Mesendoderm (in vitro differentiated cells): ENCODE measurements at regions not wholly inside any gene's neighbourhood (a gene's known extent, or its start where the extent isn't known, plus 50 kb on each side); places are given as distances from the start of the nearest gene placed in this dataset.

Source experiments
- DNase-seq: peaks from one replicate; pipeline ENCODE4 v3.0.0; 2013
- H2AK5ac ChIP-seq: 2 replicates; pipeline ENCODE4 v1.6.1; 2013; ENCODE audit warnings: low read length, inconsistent platforms
- H2BK120ac ChIP-seq: 2 replicates; pipeline ENCODE4 v1.6.1; 2013; ENCODE audit warnings: low read depth, mild to moderate bottlenecking, low read length, moderate library complexity, mixed read lengths
- H2BK15ac ChIP-seq: replicated peaks from 2 replicates; pipeline ENCODE4 v1.6.1; 2013; ENCODE audit warnings: low read depth, mild to moderate bottlenecking, moderate library complexity
- H2BK5ac ChIP-seq: 2 replicates; pipeline ENCODE4 v1.6.1; 2013; ENCODE audit warnings: low read length, inconsistent platforms
- H3K18ac ChIP-seq: 2 replicates; pipeline ENCODE4 v1.6.1; 2013; ENCODE audit warnings: mild to moderate bottlenecking, low read length, mixed read lengths
- H3K23ac ChIP-seq: one replicate; pipeline ENCODE4 v1.6.1; 2013; ENCODE audit warnings: low read length
- H3K27ac ChIP-seq: 2 replicates; pipeline ENCODE4 v1.5.1; 2013; ENCODE audit warnings: low read depth, mild to moderate bottlenecking, inconsistent platforms, low read length, moderate library complexity
- H3K27me3 ChIP-seq: 2 replicates; pipeline ENCODE4 v1.6.1; 2013; ENCODE audit warnings: low read length, control low read depth, mild to moderate bottlenecking, inconsistent platforms; ENCODE audit not compliant: insufficient read depth, poor library complexity
- H3K36me3 ChIP-seq: 2 replicates; pipeline ENCODE4 v1.6.1; 2013; ENCODE audit warnings: low read length, inconsistent platforms; ENCODE audit not compliant: control insufficient read depth, insufficient read depth
- H3K4ac ChIP-seq: one replicate; pipeline ENCODE4 v1.6.1; 2013; ENCODE audit warnings: low read depth, mild to moderate bottlenecking, low read length, moderate library complexity
- H3K4me1 ChIP-seq: 2 replicates; pipeline ENCODE4 v1.6.1; 2013; ENCODE audit warnings: low read depth, low read length, inconsistent platforms; ENCODE audit not compliant: control insufficient read depth
- H3K4me2 ChIP-seq: 2 replicates; pipeline ENCODE4 v1.6.1; 2013; ENCODE audit warnings: low read length
- H3K4me3 ChIP-seq: 2 replicates; pipeline ENCODE4 v1.5.1; 2013; ENCODE audit warnings: mild to moderate bottlenecking, low read length
- H3K56ac ChIP-seq: one replicate; pipeline ENCODE4 v1.6.1; 2013; ENCODE audit warnings: low read length
- H3K79me1 ChIP-seq: 2 replicates; pipeline ENCODE4 v1.6.1; 2013; ENCODE audit warnings: low read length, inconsistent platforms
- H3K79me2 ChIP-seq: 2 replicates; pipeline ENCODE4 v1.6.1; 2013; ENCODE audit warnings: mild to moderate bottlenecking, low read length; ENCODE audit not compliant: control insufficient read depth, insufficient read depth
- H3K9ac ChIP-seq: 2 replicates; pipeline ENCODE4 v1.6.1; 2013; ENCODE audit warnings: low read length, inconsistent platforms
- H4K5ac ChIP-seq: one replicate; pipeline ENCODE4 v1.6.1; 2013; ENCODE audit warnings: low read length
- H4K8ac ChIP-seq: one replicate; pipeline ENCODE4 v1.6.1; 2013; ENCODE audit warnings: low read depth, mild to moderate bottlenecking, control low read depth, low read length, moderate library complexity
- WGBS: extraction: QIAGEN DNeasy Blood & Tissue Kit; methylation state at CpG from one replicate; pipeline ENCODE4 v1.1.7; 2013; ENCODE audit warnings: low lambda C conversion rate, missing lambda C conversion rate; ENCODE audit not compliant: insufficient coverage; ENCODE audit errors: extremely low coverage; 5-methylcytosine and 5-hydroxymethylcytosine counted together

DNA sequence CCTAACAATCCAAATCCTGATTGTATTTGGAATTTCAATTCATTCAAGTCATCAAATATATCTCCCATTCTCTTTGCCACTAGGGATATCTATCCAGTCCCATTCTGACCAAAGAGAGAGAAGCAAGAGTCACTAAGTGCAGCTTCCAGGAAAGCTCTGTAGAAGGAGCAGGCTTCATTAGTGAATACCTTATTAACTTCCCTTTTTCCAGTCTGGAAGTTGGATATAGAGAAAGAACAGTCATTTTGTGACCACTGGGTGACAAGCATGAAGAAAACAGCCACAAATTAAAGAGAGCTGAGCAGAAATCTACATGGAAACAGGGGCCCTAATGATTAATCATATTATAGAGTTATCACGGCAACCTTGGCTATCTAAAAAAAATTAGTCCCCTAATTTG is 190.7 kb upstream of the ADO start:
- no peaks in the 10 kb centered on the region for H3K79me2 ChIP-seq
- no peak overlapping the region for H3K4ac ChIP-seq
- H2BK5ac ChIP-seq = no peak overlapping the region
- no peak overlapping the region for H2AK5ac ChIP-seq
- DNase-seq = no peak
- no peaks in the 10 kb centered on the region for H3K4me1 ChIP-seq
- H3K27me3 ChIP-seq = no peaks in the 10 kb centered on the region
- H3K79me1 ChIP-seq = no peaks in the 10 kb centered on the region
- H3K23ac ChIP-seq = no peak overlapping the region
- H3K4me3 ChIP-seq = no peak overlapping the region
- no peak overlapping the region for H4K5ac ChIP-seq
- no peak overlapping the region for H2BK120ac ChIP-seq
- no peak overlapping the region for H3K27ac ChIP-seq
- no peak overlapping the region for H4K8ac ChIP-seq
- H3K18ac ChIP-seq = no peak overlapping the region
- no peaks in the 10 kb centered on the region for H3K36me3 ChIP-seq
- WGBS = no CpG with 5 or more reads among the region's 1 CpG
- H2BK15ac ChIP-seq = no peak overlapping the region
- no peak overlapping the region for H3K56ac ChIP-seq
- H3K4me2 ChIP-seq = no peak overlapping the region
- H3K9ac ChIP-seq = no peak overlapping the region

DNA sequence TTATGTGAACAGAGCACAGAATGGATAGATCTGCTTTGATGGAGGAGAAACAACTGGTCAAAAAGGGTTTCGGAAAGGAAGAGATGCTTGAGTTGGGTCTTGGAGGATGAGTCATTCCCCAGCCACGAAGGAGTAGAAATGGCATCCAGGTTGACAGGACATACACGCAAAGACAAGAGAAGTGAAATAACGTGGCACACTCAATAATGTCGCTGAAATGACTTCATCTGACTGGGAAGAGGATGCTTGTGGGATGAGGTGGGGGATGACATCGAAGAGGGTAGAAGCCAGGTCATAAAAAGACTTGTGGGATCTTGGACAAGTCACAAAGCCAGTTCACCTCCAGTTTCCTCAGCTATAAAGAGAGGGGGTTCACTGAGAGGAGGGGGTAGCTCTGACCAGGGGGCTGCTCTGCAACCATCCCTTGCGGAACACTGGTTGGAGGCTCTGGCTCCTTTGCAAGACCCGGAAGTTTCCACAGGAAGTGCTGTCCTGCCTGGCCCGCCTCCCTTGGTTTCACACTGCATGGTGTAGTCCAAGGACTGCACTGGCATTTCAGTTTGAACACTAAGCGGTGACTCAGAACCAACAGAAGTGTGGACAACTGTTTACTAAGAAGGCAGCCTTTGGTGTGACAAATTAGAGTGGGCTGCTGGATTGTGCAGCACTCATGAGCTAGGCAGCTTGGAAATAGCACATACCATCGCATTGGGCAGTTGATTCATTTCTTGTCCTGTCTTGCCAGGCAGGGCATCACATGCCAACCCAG is 189.9 kb upstream of the ADO start:
- Histone ChIP-seq H3K18ac (no peak overlapping the region), H3K79me1 (no peaks in the 10 kb centered on the region), H4K8ac (no peak overlapping the region), H3K36me3 (no peaks in the 10 kb centered on the region), H2BK120ac (no peak overlapping the region), H2BK5ac (no peak overlapping the region), H3K4ac (no peak overlapping the region), H3K79me2 (no peaks in the 10 kb centered on the region), H2BK15ac (no peak overlapping the region), H2AK5ac (no peak overlapping the region), H4K5ac (no peak overlapping the region), H3K9ac (no peak overlapping the region), H3K23ac (no peak overlapping the region), H3K4me2 (no peak overlapping the region), H3K4me1 (no peaks in the 10 kb centered on the region), H3K4me3 (no peak overlapping the region), H3K27me3 (no peaks in the 10 kb centered on the region), H3K56ac (no peak overlapping the region), H3K27ac (no peak overlapping the region)
- no CpG with 5 or more reads among the region's 11 CpGs for WGBS
- no peak for DNase-seq

DNA sequence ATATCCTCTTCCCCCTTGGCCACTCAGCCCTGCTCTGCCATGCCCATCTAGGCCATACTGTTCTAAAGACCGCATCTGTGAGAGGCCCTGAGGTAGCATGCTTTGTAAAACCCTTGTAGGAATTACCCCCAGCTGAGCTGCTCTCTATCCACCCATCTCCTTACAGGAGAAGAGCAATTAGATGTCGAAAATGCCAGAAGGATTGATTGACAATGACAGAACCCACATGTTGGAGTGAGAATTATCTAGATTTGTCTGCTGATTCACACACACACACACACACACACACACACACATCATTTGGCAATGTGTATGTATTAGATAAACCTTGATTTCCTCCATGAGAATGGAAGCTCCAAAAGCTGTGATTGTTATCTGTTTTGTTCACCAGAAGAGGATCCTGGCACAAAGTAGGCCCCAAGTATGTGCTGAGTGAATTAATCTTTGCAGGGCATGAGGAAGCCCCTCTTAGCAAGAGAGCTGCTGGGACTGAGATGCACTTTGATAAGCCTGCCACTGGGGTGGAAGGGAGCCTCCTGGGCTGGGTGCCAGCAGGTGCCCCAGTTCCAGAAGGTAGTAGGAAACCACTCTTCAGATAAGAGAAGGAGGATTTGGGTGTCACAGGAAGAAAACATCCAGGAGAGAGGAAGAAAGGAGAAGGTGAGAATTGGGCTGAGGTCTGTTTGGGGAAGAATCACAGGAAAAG is 187.5 kb upstream of the ADO start:
- Histone ChIP-seq H3K27me3 (no peaks in the 10 kb centered on the region), H3K36me3 (no peaks in the 10 kb centered on the region), H3K4me1 (no peaks in the 10 kb centered on the region), H3K27ac (no peak overlapping the region), H3K4me2 (no peak overlapping the region), H3K9ac (no peak overlapping the region), H3K79me2 (no peaks in the 10 kb centered on the region), H3K79me1 (no peaks in the 10 kb centered on the region), H3K56ac (no peak overlapping the region), H4K8ac (no peak overlapping the region), H3K18ac (no peak overlapping the region), H3K23ac (no peak overlapping the region), H2BK15ac (no peak overlapping the region), H2AK5ac (no peak overlapping the region), H3K4me3 (no peak overlapping the region), H3K4ac (no peak overlapping the region), H2BK5ac (no peak overlapping the region), H2BK120ac (no peak overlapping the region), H4K5ac (no peak overlapping the region)
- no CpG with 5 or more reads among the region's 2 CpGs for WGBS
- DNase-seq = no peak

DNA sequence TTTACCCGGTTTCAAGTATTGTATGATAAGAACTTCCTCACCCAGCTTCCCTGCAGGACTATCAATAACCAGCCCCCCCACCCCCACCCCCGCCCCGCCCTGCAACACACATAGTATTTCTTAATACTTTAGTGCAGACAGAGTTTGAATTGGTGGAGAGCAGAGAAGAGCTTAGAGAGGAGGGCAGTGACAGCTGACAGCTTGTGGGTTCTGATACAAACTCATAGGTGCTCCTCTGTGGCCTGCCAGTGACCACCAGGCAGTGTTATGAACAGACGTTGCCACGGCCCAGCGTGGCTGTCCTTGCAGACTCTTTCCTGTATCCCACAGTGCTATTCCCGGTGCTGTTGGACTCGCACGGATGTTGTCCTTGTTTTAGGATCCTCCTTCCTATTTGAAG is 186.9 kb upstream of the ADO start:
- H2BK5ac ChIP-seq = no peak overlapping the region
- H3K23ac ChIP-seq = no peak overlapping the region
- WGBS = no CpG with 5 or more reads among the region's 9 CpGs
- no peak overlapping the region for H3K9ac ChIP-seq
- H3K27ac ChIP-seq = no peak overlapping the region
- no peak overlapping the region for H2BK15ac ChIP-seq
- H3K79me1 ChIP-seq = no peaks in the 10 kb centered on the region
- no peaks in the 10 kb centered on the region for H3K36me3 ChIP-seq
- DNase-seq = no peak
- H2AK5ac ChIP-seq = no peak overlapping the region
- no peak overlapping the region for H3K4me3 ChIP-seq
- H3K4ac ChIP-seq = no peak overlapping the region
- no peak overlapping the region for H3K4me2 ChIP-seq
- H4K8ac ChIP-seq = no peak overlapping the region
- no peaks in the 10 kb centered on the region for H3K4me1 ChIP-seq
- H4K5ac ChIP-seq = no peak overlapping the region
- H3K56ac ChIP-seq = no peak overlapping the region
- no peaks in the 10 kb centered on the region for H3K27me3 ChIP-seq
- no peak overlapping the region for H3K18ac ChIP-seq
- H3K79me2 ChIP-seq = no peaks in the 10 kb centered on the region
- no peak overlapping the region for H2BK120ac ChIP-seq

DNA sequence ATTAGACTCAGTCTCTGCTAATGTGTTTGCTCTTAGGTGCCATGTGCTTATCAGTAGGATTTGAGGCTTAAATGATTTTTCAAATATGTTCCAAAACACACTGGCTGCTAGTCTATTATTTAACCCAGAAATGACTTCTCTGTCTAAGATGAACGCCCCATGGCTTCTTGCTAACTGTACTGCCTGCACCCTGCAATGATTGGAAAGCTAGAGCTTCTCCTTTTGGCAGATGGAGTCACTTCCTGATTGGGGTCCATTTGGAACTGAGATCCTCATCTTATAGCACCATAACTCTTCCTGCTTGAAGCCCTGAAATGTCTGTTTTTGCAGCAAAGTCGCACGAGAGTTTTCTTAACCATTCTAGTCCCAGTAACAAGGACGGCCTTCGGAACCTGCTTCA is 186.5 kb upstream of the ADO start:
- Histone ChIP-seq H3K27me3 (no peaks in the 10 kb centered on the region), H3K56ac (no peak overlapping the region), H4K5ac (no peak overlapping the region), H3K18ac (no peak overlapping the region), H2AK5ac (no peak overlapping the region), H3K27ac (no peak overlapping the region), H2BK15ac (no peak overlapping the region), H3K4me1 (no peaks in the 10 kb centered on the region), H2BK5ac (no peak overlapping the region), H3K4me2 (no peak overlapping the region), H3K36me3 (no peaks in the 10 kb centered on the region), H4K8ac (no peak overlapping the region), H3K79me2 (no peaks in the 10 kb centered on the region), H3K79me1 (no peaks in the 10 kb centered on the region), H2BK120ac (no peak overlapping the region), H3K4me3 (no peak overlapping the region), H3K9ac (no peak overlapping the region), H3K23ac (no peak overlapping the region), H3K4ac (no peak overlapping the region)
- no peak for DNase-seq
- WGBS = no CpG with 5 or more reads among the region's 5 CpGs
